IMR-90 (cell line): ENCODE measurements at regions not wholly inside any gene's neighbourhood (a gene's known extent, or its start where the extent isn't known, plus 50 kb on each side); places are given as distances from the start of the nearest gene placed in this dataset.

ENCODE experiments used
- ATAC-seq: fragments of 200-7000 bp; cut with Tn5 transposase; 2 replicates; pipeline ENCODE4 v1.9.1; 2020; ENCODE audit warnings: low read depth, mild to moderate bottlenecking, moderate library complexity
- BruUV-seq: library from RNA; stranded (reverse); fragments of 400-500 nt; replicated peaks from 2 replicates; lab custom pipeline; 2021; lab: Mats Ljungman, UMichigan
- CTCF ChIA-PET: fragments of 300-600 bp; formaldehyde crosslinking; extraction: SDS; loops from one replicate; lab custom pipeline; 2021; ENCODE audit warnings: antibody characterized with exemption; lab: Yijun Ruan, JAX
- POLR2A ChIA-PET: fragments of 300-600 bp; sonication (Branson Sonifier 250); formaldehyde crosslinking; loops from one replicate; lab custom pipeline; 2022; ENCODE audit warnings: antibody characterized with exemption; ENCODE audit not compliant: unreplicated experiment; lab: Charles Lee
- DNase-seq: peaks from one replicate; pipeline ENCODE4 v3.0.0; 2013
- H2AFZ ChIP-seq: replicated peaks from 2 replicates; pipeline ENCODE3; 2013; ENCODE audit warnings: low read length, mild to moderate bottlenecking; ENCODE audit not compliant: poor library complexity
- H2AK5ac ChIP-seq: 2 replicates; pipeline ENCODE4 v1.6.1; 2013; ENCODE audit warnings: low read depth, low read length, inconsistent platforms
- H2AK9ac ChIP-seq: replicated peaks from 2 replicates; pipeline ENCODE3; 2013; ENCODE audit warnings: mild to moderate bottlenecking, low read depth, low read length, moderate library complexity; ENCODE audit not compliant: poor library complexity
- H2BK120ac ChIP-seq: 2 replicates; pipeline ENCODE4 v1.6.1; 2013; ENCODE audit warnings: low read depth, low read length, inconsistent platforms
- H2BK15ac ChIP-seq: 3 replicates; pipeline ENCODE4 v1.6.1; 2013; ENCODE audit warnings: low read depth, low read length, inconsistent platforms
- H2BK20ac ChIP-seq: 2 replicates; pipeline ENCODE4 v1.6.1; 2013; ENCODE audit warnings: low read depth, mild to moderate bottlenecking, inconsistent platforms, low read length, moderate library complexity
- H2BK5ac ChIP-seq: 2 replicates; pipeline ENCODE4 v1.6.1; 2013; ENCODE audit warnings: mild to moderate bottlenecking, low read depth, low read length, inconsistent platforms; ENCODE audit not compliant: poor library complexity, severe bottlenecking
- H3K14ac ChIP-seq: replicated peaks from 2 replicates; pipeline ENCODE4 v1.6.1; 2013; ENCODE audit warnings: low read depth, low read length, inconsistent platforms
- H3K18ac ChIP-seq: 2 replicates; pipeline ENCODE4 v1.6.1; 2013; ENCODE audit warnings: low read depth, low read length, control low read depth
- H3K23ac ChIP-seq: 2 replicates; pipeline ENCODE4 v1.6.1; 2013; ENCODE audit warnings: low read depth, low read length, inconsistent platforms
- H3K27ac ChIP-seq: 2 replicates; pipeline ENCODE4 v1.5.1; 2013; ENCODE audit warnings: mild to moderate bottlenecking, control low read depth, low read length; ENCODE audit not compliant: insufficient read depth
- H3K27me3 ChIP-seq: 2 replicates; pipeline ENCODE4 v1.6.1; 2013; ENCODE audit warnings: low read length; ENCODE audit not compliant: control insufficient read depth, insufficient read depth
- H3K36me3 ChIP-seq: 2 replicates; pipeline ENCODE4 v1.6.1; 2013; ENCODE audit warnings: low read length, mixed read lengths; ENCODE audit not compliant: control insufficient read depth, insufficient read depth
- H3K4ac ChIP-seq: 2 replicates; pipeline ENCODE4 v1.6.1; 2013; ENCODE audit warnings: low read depth, low read length, inconsistent platforms
- H3K4me1 ChIP-seq: 2 replicates; pipeline ENCODE4 v1.6.1; 2013; ENCODE audit warnings: low read length, mixed read lengths; ENCODE audit not compliant: control insufficient read depth, insufficient read depth
- H3K4me2 ChIP-seq: 2 replicates; pipeline ENCODE4 v1.6.1; 2013; ENCODE audit warnings: low read depth, mild to moderate bottlenecking, control low read depth, low read length, moderate library complexity
- H3K4me3 ChIP-seq: 2 replicates; pipeline ENCODE4 v1.5.1; 2013; ENCODE audit warnings: low read depth, mild to moderate bottlenecking, control low read depth, low read length, moderate library complexity; ENCODE audit not compliant: insufficient read depth
- H3K56ac ChIP-seq: 2 replicates; pipeline ENCODE4 v1.6.1; 2013; ENCODE audit warnings: low read length, inconsistent platforms; ENCODE audit not compliant: insufficient read depth; ENCODE audit errors: extremely low read depth
- H3K79me1 ChIP-seq, 2 experiments: 2 replicates each; pipeline ENCODE4 v1.6.1; 2013; ENCODE audit warnings: low read length in 2 of 2, inconsistent platforms in 1 of 2, low read depth in 1 of 2
- H3K9ac ChIP-seq: 2 replicates; pipeline ENCODE4 v1.6.1; 2013; ENCODE audit warnings: low read depth, low read length, control low read depth
- H3K9me1 ChIP-seq: 2 replicates; pipeline ENCODE4 v1.6.1; 2013; ENCODE audit warnings: low read length, inconsistent platforms; ENCODE audit not compliant: insufficient read depth
- H3K9me3 ChIP-seq: 2 replicates; pipeline ENCODE4 v1.6.1; 2013; ENCODE audit warnings: low read length; ENCODE audit not compliant: control insufficient read depth, insufficient read depth
- H4K20me1 ChIP-seq: 2 replicates; pipeline ENCODE4 v1.6.1; 2013; ENCODE audit warnings: low read length, inconsistent platforms; ENCODE audit not compliant: insufficient read depth
- H4K5ac ChIP-seq: 2 replicates; pipeline ENCODE4 v1.6.1; 2013; ENCODE audit warnings: mild to moderate bottlenecking, low read depth, low read length, control low read depth
- H4K8ac ChIP-seq, 2 experiments: 2 replicates each; pipeline ENCODE4 v1.6.1; 2013; ENCODE audit warnings: low read depth in 2 of 2, low read length in 2 of 2, control low read depth in 1 of 2, inconsistent platforms in 1 of 2
- H4K91ac ChIP-seq: 2 replicates; pipeline ENCODE4 v1.6.1; 2013; ENCODE audit warnings: low read depth, low read length, inconsistent platforms; ENCODE audit not compliant: insufficient read depth
- BHLHE40 ChIP-seq: fragments of 150-350 bp; IDR thresholded peaks from 2 replicates; pipeline ENCODE4 v1.6.1; 2016; ENCODE audit warnings: mild to moderate bottlenecking, low read depth, low read length
- CEBPB ChIP-seq: IDR thresholded peaks from 2 replicates; pipeline ENCODE4 v1.6.1; 2012; ENCODE audit warnings: low read depth, low read length, improper control_type of control experiment
- CHD1 ChIP-seq: IDR thresholded peaks from 2 replicates; pipeline ENCODE4 v1.6.1; 2012; ENCODE audit warnings: low read depth, low read length, improper control_type of control experiment
- FOS ChIP-seq: fragments of 150-350 bp; IDR thresholded peaks from 2 replicates; pipeline ENCODE4 v1.6.1; 2016; ENCODE audit warnings: low read depth, low read length
- MAFK ChIP-seq: IDR thresholded peaks from 2 replicates; pipeline ENCODE4 v1.6.1; 2012; ENCODE audit warnings: low read depth, low read length, improper control_type of control experiment
- MAZ ChIP-seq: IDR thresholded peaks from 2 replicates; pipeline ENCODE4 v1.6.1; 2012; ENCODE audit warnings: low read depth, mild to moderate bottlenecking, low read length, improper control_type of control experiment, moderate library complexity, borderline replicate concordance
- MXI1 ChIP-seq: IDR thresholded peaks from 2 replicates; pipeline ENCODE4 v1.6.1; 2012; ENCODE audit warnings: low read depth, mild to moderate bottlenecking, low read length, moderate library complexity, borderline replicate concordance
- NFE2L2 ChIP-seq: fragments of 150-350 bp; IDR thresholded peaks from 2 replicates; pipeline ENCODE4 v1.6.1; 2016; ENCODE audit warnings: low read depth, mild to moderate bottlenecking, low read length
- POLR2A ChIP-seq: IDR thresholded peaks from 2 replicates; pipeline ENCODE4 v1.6.1; 2012; ENCODE audit warnings: mild to moderate bottlenecking, low read depth, low read length
- RAD21 ChIP-seq: IDR thresholded peaks from 2 replicates; pipeline ENCODE4 v1.6.1; 2012; ENCODE audit warnings: low read length, improper control_type of control experiment
- RCOR1 ChIP-seq: IDR thresholded peaks from 2 replicates; pipeline ENCODE4 v1.6.1; 2012; ENCODE audit warnings: mild to moderate bottlenecking, low read length, improper control_type of control experiment; ENCODE audit not compliant: insufficient replicate concordance
- RFX5 ChIP-seq: IDR thresholded peaks from 2 replicates; pipeline ENCODE4 v1.8.0; 2012; ENCODE audit warnings: low read depth, mild to moderate bottlenecking, low read length, moderate library complexity
- SMC3 ChIP-seq: fragments of 150-350 bp; IDR thresholded peaks from 2 replicates; pipeline ENCODE4 v1.6.1; 2016; ENCODE audit warnings: low read depth, mild to moderate bottlenecking, antibody characterized with exemption, low read length, moderate library complexity
- WGBS, 2 experiments: methylation state at CpG; one replicate each; pipeline versions ENCODE4 v1.1.5 to v1.1.7; 2013; ENCODE audit warnings: missing lambda C conversion rate in 2 of 2; ENCODE audit not compliant: insufficient read length in 1 of 2; ENCODE audit errors: extremely low coverage in 2 of 2; 5-methylcytosine and 5-hydroxymethylcytosine counted together
- dilution Hi-C: fragments of 300-500 bp; cut with HindIII; formaldehyde crosslinking; loops from one replicate; pipeline ENCODE4 v1.14.3; 2018; ENCODE audit warnings: low sequenced_read_pairs; ENCODE audit not compliant: unreplicated experiment
- in situ Hi-C: fragments of 300-500 bp; cut with MboI; formaldehyde crosslinking; loops from 3 replicates; pipeline ENCODE4 v1.14.3; 2019; ENCODE audit warnings: low sequenced_read_pairs, inconsistent platforms, mixed read lengths
- intact Hi-C: fragments of 100-400 bp; cut with micrococcal nuclease; formaldehyde crosslinking; loops from 2 replicates; pipeline ENCODE4 v1.10.0; 2022
- TF ChIP-seq, protein P1 (sequence below): conservative IDR thresholded peaks from 2 replicates; pipeline ENCODE4 v1.5.1; 2012; ENCODE audit warnings: mild to moderate bottlenecking, low read depth, low read length, improper control_type of control experiment
- TF ChIP-seq, protein P2 (sequence below): fragments of 150-350 bp; IDR thresholded peaks from 2 replicates; pipeline ENCODE4 v1.6.1; 2017; ENCODE audit warnings: mild to moderate bottlenecking, antibody characterized with exemption, low read length, low read depth
- TF ChIP-seq, protein P3 (sequence below): fragments of 150-350 bp; IDR thresholded peaks from 2 replicates; pipeline ENCODE4 v1.6.1; 2016; ENCODE audit warnings: low read depth, mild to moderate bottlenecking, low read length, moderate library complexity, borderline replicate concordance

DNA sequence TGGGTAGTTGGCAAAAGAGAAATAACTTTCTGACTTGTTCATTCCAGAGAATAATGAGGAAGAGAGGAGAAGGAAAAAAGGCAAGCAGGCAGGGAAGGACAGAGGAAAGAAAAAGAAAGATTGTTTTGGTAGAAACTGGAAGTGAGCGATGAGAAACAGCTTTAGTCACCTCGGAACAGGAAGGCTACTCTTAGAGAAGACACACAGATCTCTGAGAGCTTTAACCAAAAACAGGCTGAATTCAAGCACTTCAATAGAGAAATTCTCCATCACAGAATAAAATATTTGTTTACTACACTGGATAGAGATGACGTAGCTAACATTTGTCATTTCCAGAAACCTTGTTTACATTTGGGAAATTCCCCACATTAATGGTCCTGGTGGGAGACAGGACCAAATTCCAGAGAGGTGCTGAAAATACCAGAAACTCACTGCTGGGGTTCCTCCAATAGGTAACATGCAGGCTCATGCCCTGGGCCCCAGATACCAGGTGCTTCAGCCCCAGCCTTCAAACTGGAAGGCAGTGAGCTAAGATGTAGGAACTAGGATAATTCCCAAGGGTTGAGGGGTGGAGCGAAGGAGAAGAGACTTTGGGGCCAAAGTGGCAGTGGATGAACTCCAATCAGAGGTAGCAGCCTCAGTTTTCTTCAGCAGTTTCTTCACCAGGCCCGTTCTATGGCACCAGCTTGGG, 227.7 kb upstream of the GRAMD2B start:
- in situ Hi-C loops = no loop called here

More for the DNA sequence above, 227.7 kb upstream of the GRAMD2B start:
- no peaks in the 10 kb centered on the region for H3K27me3 ChIP-seq
- H3K9me1 ChIP-seq = no peaks in the 10 kb centered on the region
- no peak overlapping the region for H3K4me3 ChIP-seq
- no peak overlapping the region for H2BK20ac ChIP-seq
- no peak overlapping the region for H3K14ac ChIP-seq
- BruUV-seq = no TSS peak
- DNase-seq = no peak
- H3K79me1 ChIP-seq = no peaks in the 10 kb centered on the region
- POLR2A ChIA-PET = interaction anchor here (0.5 kb wide), 1 partner anchor 11 kb away, joined by 3 read pairs; no protein-coding TSS in a partner anchor
- no peak overlapping the region for H2BK15ac ChIP-seq
- no peak overlapping the region for H4K5ac ChIP-seq
- no peak overlapping the region for H3K23ac ChIP-seq
- H3K4me2 ChIP-seq = no peak overlapping the region
- no peak overlapping the region for H3K9ac ChIP-seq
- H3K18ac ChIP-seq = no peak overlapping the region
- no peaks in the 10 kb centered on the region for H3K36me3 ChIP-seq
- H2AFZ ChIP-seq = no peak overlapping the region
- dilution Hi-C loops = no loop called here
- CTCF ChIA-PET = no interaction called here
- no peak overlapping the region for H3K56ac ChIP-seq
- 60% methylated on average over 1 of the region's 5 CpGs; no CpG with 5 or more reads in 1 of the 2 experiments for WGBS, 2 experiments
- no peak overlapping the region for H2AK9ac ChIP-seq
- no peak overlapping the region for H2AK5ac ChIP-seq
- H3K4ac ChIP-seq = no peak overlapping the region
- peaks cover 2% of the 10 kb centered on the region; the same call in 1 of the 2 replicates for H3K4me1 ChIP-seq
- H3K9me3 ChIP-seq = no peaks in the 10 kb centered on the region
- intact Hi-C loops = no loop called here
- ATAC-seq = no peak
- no peak overlapping the region for H2BK5ac ChIP-seq
- H4K8ac ChIP-seq = no peak overlapping the region
- H2BK120ac ChIP-seq = no peak overlapping the region
- no peak overlapping the region for H3K27ac ChIP-seq
- TF ChIP-seq MXI1 (no peak), RCOR1 (no peak), NFE2L2 (no peak), MAFK (no peak), SMC3 (no peak), CEBPB (no peak), RFX5 (no peak), FOS (no peak), POLR2A (no peak), RAD21 (no peak), MAZ (no peak), CHD1 (no peak), BHLHE40 (no peak)
- TF ChIP-seq, protein P1, sequence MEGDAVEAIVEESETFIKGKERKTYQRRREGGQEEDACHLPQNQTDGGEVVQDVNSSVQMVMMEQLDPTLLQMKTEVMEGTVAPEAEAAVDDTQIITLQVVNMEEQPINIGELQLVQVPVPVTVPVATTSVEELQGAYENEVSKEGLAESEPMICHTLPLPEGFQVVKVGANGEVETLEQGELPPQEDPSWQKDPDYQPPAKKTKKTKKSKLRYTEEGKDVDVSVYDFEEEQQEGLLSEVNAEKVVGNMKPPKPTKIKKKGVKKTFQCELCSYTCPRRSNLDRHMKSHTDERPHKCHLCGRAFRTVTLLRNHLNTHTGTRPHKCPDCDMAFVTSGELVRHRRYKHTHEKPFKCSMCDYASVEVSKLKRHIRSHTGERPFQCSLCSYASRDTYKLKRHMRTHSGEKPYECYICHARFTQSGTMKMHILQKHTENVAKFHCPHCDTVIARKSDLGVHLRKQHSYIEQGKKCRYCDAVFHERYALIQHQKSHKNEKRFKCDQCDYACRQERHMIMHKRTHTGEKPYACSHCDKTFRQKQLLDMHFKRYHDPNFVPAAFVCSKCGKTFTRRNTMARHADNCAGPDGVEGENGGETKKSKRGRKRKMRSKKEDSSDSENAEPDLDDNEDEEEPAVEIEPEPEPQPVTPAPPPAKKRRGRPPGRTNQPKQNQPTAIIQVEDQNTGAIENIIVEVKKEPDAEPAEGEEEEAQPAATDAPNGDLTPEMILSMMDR = no peak
- TF ChIP-seq, protein P2, sequence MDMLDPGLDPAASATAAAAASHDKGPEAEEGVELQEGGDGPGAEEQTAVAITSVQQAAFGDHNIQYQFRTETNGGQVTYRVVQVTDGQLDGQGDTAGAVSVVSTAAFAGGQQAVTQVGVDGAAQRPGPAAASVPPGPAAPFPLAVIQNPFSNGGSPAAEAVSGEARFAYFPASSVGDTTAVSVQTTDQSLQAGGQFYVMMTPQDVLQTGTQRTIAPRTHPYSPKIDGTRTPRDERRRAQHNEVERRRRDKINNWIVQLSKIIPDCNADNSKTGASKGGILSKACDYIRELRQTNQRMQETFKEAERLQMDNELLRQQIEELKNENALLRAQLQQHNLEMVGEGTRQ = no peak
- TF ChIP-seq, protein P3, sequence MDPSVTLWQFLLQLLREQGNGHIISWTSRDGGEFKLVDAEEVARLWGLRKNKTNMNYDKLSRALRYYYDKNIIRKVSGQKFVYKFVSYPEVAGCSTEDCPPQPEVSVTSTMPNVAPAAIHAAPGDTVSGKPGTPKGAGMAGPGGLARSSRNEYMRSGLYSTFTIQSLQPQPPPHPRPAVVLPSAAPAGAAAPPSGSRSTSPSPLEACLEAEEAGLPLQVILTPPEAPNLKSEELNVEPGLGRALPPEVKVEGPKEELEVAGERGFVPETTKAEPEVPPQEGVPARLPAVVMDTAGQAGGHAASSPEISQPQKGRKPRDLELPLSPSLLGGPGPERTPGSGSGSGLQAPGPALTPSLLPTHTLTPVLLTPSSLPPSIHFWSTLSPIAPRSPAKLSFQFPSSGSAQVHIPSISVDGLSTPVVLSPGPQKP = no peak
- no peak overlapping the region for H4K91ac ChIP-seq
- no peaks in the 10 kb centered on the region for H4K20me1 ChIP-seq
